GM12892 (cell line): ENCODE measurements at regions not wholly inside any gene's neighbourhood (a gene's known extent, or its start where the extent isn't known, plus 50 kb on each side); places are given as distances from the start of the nearest gene placed in this dataset.

Source experiments
- POLR2A ChIP-seq: IDR thresholded peaks from 2 replicates; pipeline ENCODE4 v1.6.1; 2011; ENCODE audit warnings: low read depth, low read length, control low read depth
- POLR2AphosphoS5 ChIP-seq: IDR thresholded peaks from 2 replicates; pipeline ENCODE4 v1.6.1; 2011; ENCODE audit warnings: low read depth, low read length, control low read depth
- TAF1 ChIP-seq: IDR thresholded peaks from 2 replicates; pipeline ENCODE4 v1.6.1; 2011; ENCODE audit warnings: low read depth, mild to moderate bottlenecking, control low read depth, low read length, borderline replicate concordance

DNA sequence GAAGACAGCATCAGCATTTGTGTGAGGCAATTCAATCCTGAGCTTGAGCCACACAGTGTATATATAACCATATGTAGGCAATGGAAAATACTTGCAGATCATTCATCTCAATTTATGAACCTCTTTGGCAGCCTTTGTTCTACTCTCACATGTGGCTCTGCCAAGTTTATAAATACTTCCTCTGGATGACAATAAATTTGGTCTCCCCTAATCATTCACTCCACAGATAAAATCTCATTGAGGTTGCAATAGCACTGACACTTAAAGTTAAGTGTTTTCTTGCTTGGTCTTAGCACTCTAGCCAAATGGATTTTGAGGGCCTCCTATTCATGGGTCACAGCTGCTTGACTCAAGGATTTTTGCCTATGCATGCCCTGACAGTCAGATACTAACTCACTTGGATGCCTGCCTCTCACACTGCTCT is 136.6 kb upstream of the VANGL1 start:
- no peak for TF ChIP-seq POLR2AphosphoS5
- no peak for TF ChIP-seq POLR2A
- no peak for TF ChIP-seq TAF1
